HG02970 (cell line): ENCODE measurements at regions not wholly inside any gene's neighbourhood (a gene's known extent, or its start where the extent isn't known, plus 50 kb on each side); places are given as distances from the start of the nearest gene placed in this dataset.

Experiments used
- ATAC-seq: cut with Tn5 transposase; IDR thresholded peaks from one replicate; pipeline ENCODE4 v1.9.1; 2021; ENCODE audit warnings: mild to moderate bottlenecking, moderate library complexity, moderate number of reproducible peaks; ENCODE audit not compliant: unreplicated experiment, low FRiP score

GRCh38 chr6:150651808-150652470 is 52.3 kb downstream of the PLEKHG1 start:
- ATAC-seq: no peak

GRCh38 chr6:150652848-150653613 is 53.3 kb downstream of the PLEKHG1 start:
- ATAC-seq: no peak

DNA sequence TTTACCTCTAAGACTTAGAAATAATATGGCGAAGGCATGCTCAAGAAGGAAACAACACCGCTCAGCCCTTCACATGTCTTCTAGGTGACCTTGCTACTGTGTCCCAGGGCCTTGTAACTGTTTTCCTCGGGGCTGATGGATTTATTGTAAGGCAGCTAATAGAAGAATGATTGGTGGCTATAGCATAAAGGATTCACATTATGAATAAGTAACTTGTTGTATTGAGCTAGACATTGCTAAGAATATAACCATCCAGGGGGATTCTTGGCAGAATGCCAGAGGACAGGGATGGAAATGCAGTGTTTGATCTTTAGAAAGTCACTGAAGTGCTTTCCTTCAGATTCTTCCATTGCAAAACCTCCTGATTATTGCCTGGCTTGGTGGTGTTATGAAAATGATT is 54.9 kb downstream of the PLEKHG1 start:
- no peak for ATAC-seq

- ATAC-seq: no peak
Measured at GRCh38 chr6:150656156-150656555, 56.5 kb downstream of the PLEKHG1 start.

DNA sequence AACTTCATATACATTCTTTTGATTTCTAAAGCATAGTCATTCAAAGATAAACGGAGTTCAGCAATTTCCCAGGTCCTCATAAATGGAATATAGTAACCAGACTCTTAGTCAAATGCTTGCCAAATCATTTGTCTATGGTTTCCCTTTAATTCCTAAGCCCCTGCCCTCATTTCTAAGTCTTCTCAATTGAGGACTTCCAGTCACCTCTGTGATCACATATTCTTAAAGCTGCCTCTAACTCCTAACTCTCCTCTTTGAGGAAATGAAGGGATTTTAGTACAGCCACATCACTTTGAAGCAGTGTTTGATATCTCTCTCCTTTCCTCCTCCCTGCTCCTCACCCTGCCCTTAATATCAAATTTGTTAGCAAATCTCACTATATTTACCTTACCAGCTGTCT is 58.7 kb downstream of the PLEKHG1 start:
- no peak for ATAC-seq

DNA sequence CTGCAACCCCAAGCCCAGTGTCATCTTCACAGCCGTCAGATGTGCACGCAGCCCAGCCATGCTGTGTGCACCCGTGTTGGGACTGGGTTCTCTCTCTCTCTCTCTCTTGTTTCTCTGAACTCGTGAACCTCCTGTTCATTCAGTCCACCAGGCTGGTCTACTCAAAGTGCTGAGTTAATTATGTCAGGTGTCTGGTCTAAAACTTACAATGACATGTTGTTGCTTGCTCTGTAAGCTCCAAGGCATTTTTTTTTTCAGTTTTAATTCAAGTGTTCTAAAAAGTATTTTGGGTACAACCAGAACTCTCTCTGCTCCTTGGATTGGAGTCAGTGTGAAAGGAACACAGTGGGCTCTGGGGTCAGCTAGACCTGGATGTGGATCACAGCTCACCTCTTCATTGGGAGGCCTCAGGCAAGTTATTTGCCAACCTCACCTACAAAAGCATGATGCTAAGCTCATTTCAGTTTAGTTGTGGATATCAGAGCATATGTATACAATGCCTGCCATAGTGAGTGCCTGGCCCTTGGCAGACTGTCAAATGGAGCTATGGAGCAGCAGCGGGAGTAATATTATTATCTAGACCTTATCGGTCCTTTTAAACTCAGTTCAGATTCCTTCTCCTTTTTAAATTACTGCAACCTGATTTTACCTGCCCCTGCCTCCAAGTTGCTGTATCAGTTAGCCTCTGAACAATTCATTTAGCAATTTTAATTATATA is 59.5 kb downstream of the PLEKHG1 start:
- ATAC-seq: no peak

DNA sequence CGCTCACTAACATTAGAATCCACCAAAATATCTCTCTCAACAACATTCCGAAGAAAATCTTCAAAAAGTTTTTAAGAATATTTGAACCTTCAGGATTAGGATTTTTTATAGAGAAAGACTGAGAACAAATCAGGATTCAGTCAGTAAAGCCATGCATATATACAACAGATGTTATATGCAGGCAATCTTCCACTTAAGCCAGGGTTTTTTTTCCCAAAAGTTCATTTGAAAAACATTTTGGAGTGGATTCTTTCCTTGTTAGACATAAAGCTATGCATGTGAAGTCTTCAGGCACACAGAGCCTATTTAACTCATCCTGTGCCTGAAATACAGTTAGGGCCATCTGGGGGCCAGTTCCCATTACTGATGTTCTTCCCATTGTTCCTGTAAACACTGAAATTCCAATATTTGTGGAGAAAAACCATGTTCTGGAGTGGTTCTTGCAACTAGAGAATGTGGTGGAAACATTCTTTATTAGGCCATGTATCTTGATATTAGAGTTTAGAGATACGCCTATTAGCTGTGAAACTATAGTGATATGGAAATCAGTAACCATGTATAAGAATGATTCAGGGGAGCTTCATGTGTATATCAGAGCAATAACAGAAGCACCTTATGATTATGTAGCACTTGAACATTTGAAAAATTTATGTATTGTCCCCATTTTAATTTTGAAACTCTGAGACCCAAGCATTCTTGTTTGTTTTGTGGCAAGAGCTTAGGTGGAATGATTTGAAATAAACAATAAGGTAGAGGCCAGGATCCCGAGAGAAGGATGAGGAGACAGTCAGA is 61.7 kb downstream of the PLEKHG1 start:
- no peak for ATAC-seq

- no peak for ATAC-seq
Measured at GRCh38 chr6:150662814-150663213, 63.1 kb downstream of the PLEKHG1 start.

DNA sequence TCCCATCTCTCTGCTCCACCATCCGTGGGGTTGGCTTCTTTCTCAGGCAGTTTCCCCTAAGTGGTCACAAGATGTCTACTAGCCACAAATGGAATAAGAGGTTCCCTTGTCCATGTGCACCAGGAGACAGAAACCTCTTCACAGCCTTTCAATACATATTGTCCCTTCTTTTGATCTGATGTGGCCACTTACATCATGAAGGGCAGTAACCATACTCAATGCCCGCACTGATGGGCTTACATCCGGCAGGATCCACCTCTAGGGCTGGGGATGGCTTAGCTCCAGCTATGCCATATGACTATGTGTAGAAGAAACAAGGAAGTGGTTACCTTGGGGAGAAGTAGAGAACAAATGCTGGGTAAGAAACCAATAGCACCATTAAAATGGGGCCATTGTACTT is 64.4 kb downstream of the PLEKHG1 start:
- ATAC-seq: no peak

GRCh38 chr6:150666071-150666470 is 66.4 kb downstream of the PLEKHG1 start:
- ATAC-seq: no peak

DNA sequence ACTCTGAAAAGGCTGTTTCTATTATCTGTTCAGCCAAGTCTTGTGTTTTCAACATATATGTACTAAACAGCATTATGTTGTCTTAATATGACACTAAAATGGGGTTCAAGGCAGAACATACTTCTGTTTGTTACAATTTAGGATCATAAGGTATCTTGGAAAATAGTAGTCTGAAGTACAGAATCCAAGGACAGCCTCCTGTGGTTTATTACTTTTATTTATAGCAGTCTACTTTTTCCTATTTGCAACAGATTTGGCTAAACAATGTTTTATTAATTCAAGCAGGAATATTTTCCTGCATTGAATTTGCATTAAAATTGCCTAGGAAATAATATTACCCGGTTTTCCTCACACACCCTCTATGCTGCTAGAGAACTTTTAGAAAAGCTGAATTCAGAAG is 67.7 kb downstream of the PLEKHG1 start:
- ATAC-seq: no peak

GRCh38 chr6:150667977-150668716 is 68.5 kb downstream of the PLEKHG1 start:
- ATAC-seq: no peak

DNA sequence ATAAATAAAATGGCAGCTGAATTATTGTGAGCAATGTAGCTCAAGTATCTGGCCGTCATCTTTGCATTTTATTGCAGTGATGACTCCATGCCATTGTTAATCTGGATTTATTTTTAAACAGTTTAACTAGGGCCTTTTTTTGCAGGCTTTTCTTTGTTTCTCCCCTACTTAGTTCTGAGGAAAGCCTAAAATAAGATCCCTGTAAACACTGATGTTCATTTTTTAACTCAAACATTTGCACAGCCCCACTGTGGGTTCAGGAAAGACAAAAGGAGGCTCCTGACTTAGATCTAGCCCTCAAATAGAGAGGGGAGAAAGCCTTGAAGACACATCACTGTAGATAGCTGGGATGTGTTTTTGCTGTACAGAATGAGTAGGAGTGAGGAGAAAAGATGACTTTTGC is 69.2 kb downstream of the PLEKHG1 start:
- no peak for ATAC-seq

DNA sequence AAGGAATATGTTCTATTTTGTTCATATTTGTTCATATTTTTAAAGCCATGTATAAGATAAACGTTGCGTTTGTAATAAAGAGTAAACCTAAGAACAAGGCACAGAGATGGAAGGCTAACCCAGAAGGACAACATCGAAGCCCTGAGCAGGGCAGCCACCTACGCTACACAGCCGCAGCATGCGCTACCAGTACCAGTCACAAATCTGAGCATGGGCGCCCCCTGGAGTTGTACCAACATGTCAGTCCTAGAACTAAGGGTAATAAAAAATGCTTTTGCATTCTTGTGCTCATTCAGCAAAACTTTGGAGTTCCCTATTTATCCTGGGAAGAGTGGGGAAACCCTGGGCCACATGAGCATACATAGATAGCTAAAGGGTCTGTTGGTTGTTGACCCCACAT is 70.6 kb downstream of the PLEKHG1 start:
- no peak for ATAC-seq

DNA sequence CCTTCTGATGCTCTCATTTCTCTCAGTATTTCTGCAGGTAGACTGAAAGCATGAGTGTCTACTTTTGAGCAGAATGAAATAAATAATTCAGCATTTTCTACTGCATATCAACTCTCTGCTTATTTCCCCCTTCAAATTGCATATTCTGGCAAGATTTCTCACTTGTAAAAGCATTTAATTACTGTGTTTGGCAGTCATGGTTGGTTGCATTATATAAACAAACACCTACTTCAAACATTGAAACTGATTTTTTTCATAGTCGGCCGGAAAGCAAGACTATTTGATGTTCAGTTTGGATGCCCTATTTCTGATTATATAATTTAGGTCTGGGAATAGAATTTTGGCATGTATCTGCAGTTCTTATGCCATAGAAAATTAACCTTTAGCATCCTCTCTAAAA is 73.1 kb downstream of the PLEKHG1 start:
- no peak for ATAC-seq

GRCh38 chr6:150673720-150674346 is 74.1 kb downstream of the PLEKHG1 start:
- no peak for ATAC-seq

DNA sequence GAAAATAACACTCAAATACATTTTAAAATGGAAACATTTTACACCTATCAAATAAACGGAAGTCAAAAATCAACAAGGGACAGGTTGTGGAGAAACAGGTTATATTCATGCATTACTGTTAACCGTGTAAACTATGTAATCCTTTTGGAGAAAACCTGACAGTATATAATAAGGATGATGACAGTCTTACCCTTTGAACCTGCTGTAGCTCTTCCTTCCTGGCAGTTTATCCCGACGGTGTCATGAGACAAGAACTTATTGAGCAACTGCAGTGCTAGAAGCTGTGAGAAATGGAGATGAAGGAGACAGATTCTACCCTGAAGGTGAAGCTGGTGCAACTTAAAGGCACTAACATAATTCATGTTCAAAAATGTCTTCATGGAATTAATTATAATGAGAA is 76.7 kb downstream of the PLEKHG1 start:
- no peak for ATAC-seq

GRCh38 chr6:150676772-150677171 is 77.1 kb downstream of the PLEKHG1 start:
- ATAC-seq: no peak

- no peak for ATAC-seq
Measured at GRCh38 chr6:150680510-150680909, 80.8 kb downstream of the PLEKHG1 start.
